ENCODE measurements at regions not wholly inside any gene's neighbourhood (a gene's known extent, or its start where the extent isn't known, plus 50 kb on each side); places are given as distances from the start of the nearest gene placed in this dataset.

DNA sequence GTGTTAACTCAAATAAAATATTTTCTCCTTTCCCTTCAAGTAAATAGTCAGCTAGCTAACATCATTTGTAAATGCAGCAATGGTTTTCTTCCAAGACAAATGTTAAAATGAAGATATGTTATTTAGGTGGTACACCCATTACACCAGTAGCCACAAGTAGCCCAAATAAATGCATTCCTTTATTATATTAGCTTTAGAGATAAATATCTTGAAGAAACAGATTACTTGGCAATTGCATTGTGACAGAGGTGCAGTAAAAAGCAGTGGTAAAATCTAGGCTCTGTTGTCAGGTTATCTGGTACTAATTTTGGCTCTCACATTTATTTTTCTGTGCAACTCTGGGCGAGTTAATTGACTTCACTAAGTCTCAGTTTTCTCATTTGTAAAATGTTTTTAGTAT, 193.0 kb downstream of the NAA11 start:
- H3K4me2 ChIP-seq: no peak overlapping the region
- no peaks in the 10 kb centered on the region for H3K4me1 ChIP-seq
- TF ChIP-seq POLR2A (IDR thresholded peaks at IDR 0.05; ENCODE audit: low read length) (no peak), TP53 (CRISPR knock-in tag; IDR thresholded peaks at IDR 0.05) (no peak)
- ATAC-seq (no peak), FAIRE-seq (no peak), DNase-seq (ENCODE audit: low read depth in 1 of 2, low spot score in 1 of 2) (no peak)
- ChIA-PET CTCF (no interaction called here), POLR2A (no interaction called here)
- no peaks in the 10 kb centered on the region for H3K9me3 ChIP-seq
- no peak overlapping the region for H3K4me3 ChIP-seq
- H3K27ac ChIP-seq: no peak overlapping the region
- 0% methylated on average over 1 of the region's 1 CpG for WGBS (ENCODE audit: missing lambda C conversion rate)

DNA sequence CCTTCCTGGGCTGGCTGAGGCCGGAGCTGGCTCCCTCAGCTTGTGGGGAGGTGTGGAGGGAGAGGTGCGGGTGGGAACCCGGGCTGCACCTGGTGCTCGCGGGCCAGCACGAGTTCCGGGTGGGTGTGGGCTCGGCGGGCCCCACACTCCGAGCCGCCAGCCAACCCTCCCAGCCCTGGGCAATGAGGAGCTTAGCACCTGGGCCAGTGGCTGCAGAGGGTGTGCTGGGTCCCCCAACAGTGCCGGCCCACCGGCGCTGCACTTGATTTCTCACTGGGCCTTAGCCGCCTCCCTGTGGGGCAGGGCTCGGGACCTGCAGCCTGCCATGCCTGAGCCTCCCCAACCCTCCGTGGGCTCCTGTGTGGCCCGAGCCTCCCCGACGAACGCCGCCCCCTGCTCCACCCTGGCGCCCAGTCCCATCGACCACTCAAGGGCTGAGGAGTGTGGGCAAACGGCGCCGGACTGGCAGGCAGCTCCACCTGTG, 182.7 kb upstream of the PAQR3 start:
- Histone ChIP-seq H3K4me3 (no peak overlapping the region), H3K9me3 (no peaks in the 10 kb centered on the region), H3K4me1 (no peaks in the 10 kb centered on the region), H3K27ac (no peak overlapping the region), H3K4me2 (no peak overlapping the region)
- DNase-seq (ENCODE audit: low read depth in 1 of 2, low spot score in 1 of 2) (no peak), ATAC-seq (no peak), FAIRE-seq (no peak)
- ChIA-PET CTCF (no interaction called here), POLR2A (no interaction called here)
- TF ChIP-seq SMC3 (IDR thresholded peaks at IDR 0.05) (no peak), POLR2AphosphoS2 (conservative IDR thresholded peaks at IDR 0.05; ENCODE audit: low read length) (no peak), KDM1A (IDR thresholded peaks at IDR 0.05; ENCODE audit: low read depth) (no peak), CTCF (IDR thresholded peaks at IDR 0.05) (no peak), EHF (CRISPR knock-in tag; IDR thresholded peaks at IDR 0.05) (no peak), NPAS2 (CRISPR knock-in tag; IDR thresholded peaks at IDR 0.05; ENCODE audit: borderline replicate concordance) (no peak), FOXS1 (CRISPR knock-in tag; IDR thresholded peaks at IDR 0.05) (no peak), FOSL2 (IDR thresholded peaks at IDR 0.05) (no peak), FOSL2 (CRISPR knock-in tag; IDR thresholded peaks at IDR 0.05) (no peak), RARB (CRISPR knock-in tag; IDR thresholded peaks at IDR 0.05) (no peak), POLR2A (IDR thresholded peaks at IDR 0.05; ENCODE audit: low read length) (no peak)
- TF ChIP-seq, protein P1, sequence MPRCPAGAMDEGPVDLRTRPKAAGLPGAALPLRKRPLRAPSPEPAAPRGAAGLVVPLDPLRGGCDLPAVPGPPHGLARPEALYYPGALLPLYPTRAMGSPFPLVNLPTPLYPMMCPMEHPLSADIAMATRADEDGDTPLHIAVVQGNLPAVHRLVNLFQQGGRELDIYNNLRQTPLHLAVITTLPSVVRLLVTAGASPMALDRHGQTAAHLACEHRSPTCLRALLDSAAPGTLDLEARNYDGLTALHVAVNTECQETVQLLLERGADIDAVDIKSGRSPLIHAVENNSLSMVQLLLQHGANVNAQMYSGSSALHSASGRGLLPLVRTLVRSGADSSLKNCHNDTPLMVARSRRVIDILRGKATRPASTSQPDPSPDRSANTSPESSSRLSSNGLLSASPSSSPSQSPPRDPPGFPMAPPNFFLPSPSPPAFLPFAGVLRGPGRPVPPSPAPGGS (IDR thresholded peaks at IDR 0.05): no peak
- no CpG with 5 or more reads among the region's 27 CpGs for WGBS (ENCODE audit: missing lambda C conversion rate)

DNA sequence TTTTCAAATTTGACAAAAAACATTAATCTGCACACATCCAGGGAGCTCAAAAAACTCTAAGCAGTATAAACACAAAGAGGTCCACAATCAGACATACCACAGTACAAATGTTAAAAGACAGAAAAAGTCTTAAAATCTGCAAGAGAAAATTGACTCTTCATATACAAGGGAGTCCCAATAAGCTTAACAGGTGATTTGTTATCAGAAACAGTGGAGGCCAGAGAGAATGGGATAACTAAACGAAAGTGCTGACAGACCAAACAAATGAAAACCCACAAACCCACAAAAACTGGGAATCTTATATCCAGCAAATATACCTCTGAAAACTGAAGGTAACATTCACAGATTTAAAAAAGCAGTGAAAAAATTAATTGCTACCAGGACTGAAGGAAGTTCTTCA, 182.0 kb upstream of the PAQR3 start:
- CTCF ChIA-PET: no interaction called here
- POLR2A ChIA-PET: no interaction called here
- FAIRE-seq: no peak
- TF ChIP-seq HOXB5 (CRISPR knock-in tag; IDR thresholded peaks at IDR 0.05) (no peak), REST (IDR thresholded peaks at IDR 0.05) (no peak), EP300 (IDR thresholded peaks at IDR 0.05) (no peak), NPAS2 (CRISPR knock-in tag; IDR thresholded peaks at IDR 0.05; ENCODE audit: borderline replicate concordance) (no peak), NFE2L2 (conservative IDR thresholded peaks at IDR 0.05; ENCODE audit: low read length) (no peak), RARB (CRISPR knock-in tag; IDR thresholded peaks at IDR 0.05) (no peak), RCOR1 (IDR thresholded peaks at IDR 0.05; ENCODE audit: low read depth, low read length) (no peak), CHD2 (IDR thresholded peaks at IDR 0.05; ENCODE audit: low read length, partially characterized antibody) (no peak), HMGXB4 (CRISPR knock-in tag; IDR thresholded peaks at IDR 0.05; ENCODE audit: borderline replicate concordance) (no peak), KDM5A (IDR thresholded peaks at IDR 0.05) (no peak), CEBPB (IDR thresholded peaks at IDR 0.05) (no peak), MYC (IDR thresholded peaks at IDR 0.05; ENCODE audit: borderline replicate concordance, low read length) (no peak), MAFK (IDR thresholded peaks at IDR 0.05; ENCODE audit: partially characterized antibody) (no peak), HOXA7 (CRISPR knock-in tag; IDR thresholded peaks at IDR 0.05) (no peak)
- TF ChIP-seq, protein P2, sequence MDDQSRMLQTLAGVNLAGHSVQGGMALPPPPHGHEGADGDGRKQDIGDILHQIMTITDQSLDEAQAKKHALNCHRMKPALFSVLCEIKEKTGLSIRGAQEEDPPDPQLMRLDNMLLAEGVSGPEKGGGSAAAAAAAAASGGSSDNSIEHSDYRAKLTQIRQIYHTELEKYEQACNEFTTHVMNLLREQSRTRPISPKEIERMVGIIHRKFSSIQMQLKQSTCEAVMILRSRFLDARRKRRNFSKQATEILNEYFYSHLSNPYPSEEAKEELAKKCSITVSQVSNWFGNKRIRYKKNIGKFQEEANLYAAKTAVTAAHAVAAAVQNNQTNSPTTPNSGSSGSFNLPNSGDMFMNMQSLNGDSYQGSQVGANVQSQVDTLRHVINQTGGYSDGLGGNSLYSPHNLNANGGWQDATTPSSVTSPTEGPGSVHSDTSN (IDR thresholded peaks at IDR 0.05): no peak
- TF ChIP-seq, protein P3, sequence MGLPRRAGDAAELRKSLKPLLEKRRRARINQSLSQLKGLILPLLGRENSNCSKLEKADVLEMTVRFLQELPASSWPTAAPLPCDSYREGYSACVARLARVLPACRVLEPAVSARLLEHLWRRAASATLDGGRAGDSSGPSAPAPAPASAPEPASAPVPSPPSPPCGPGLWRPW (IDR thresholded peaks at IDR 0.05): no peak

More for the DNA sequence above, 182.0 kb upstream of the PAQR3 start:
- Histone ChIP-seq H3K4me2 (no peak overlapping the region), H3K4me3 (no peak overlapping the region), H3K27ac (no peak overlapping the region), H3K4me1 (no peaks in the 10 kb centered on the region), H3K9me3 (no peaks in the 10 kb centered on the region)
- ATAC-seq (no peak), DNase-seq (ENCODE audit: low read depth in 1 of 2, low spot score in 1 of 2) (no peak)
- 7% methylated on average over 1 of the region's 1 CpG for WGBS (ENCODE audit: missing lambda C conversion rate)

All from A549 (cell line).